DMS 273 (cell line): ENCODE measurements at regions not wholly inside any gene's neighbourhood (a gene's known extent, or its start where the extent isn't known, plus 50 kb on each side); places are given as distances from the start of the nearest gene placed in this dataset.
A peak's percentile ranks its signal among the peaks of the same experiment; 100 is the strongest.

Experiments used
- DNase-seq: peaks from one replicate; lab custom pipeline; 2025; ENCODE audit not compliant: unreplicated experiment; lab: John Stamatoyannopoulos, UW

- no peak for DNase-seq
These were observed 61.5 kb upstream of the WLS start for GRCh38 chr1:68293609-68294366.

- DNase-seq: no peak
These were observed 60.8 kb upstream of the WLS start for GRCh38 chr1:68293122-68293521.

GRCh38 chr1:68291688-68292384, 59.5 kb upstream of the WLS start:
- peak; percentile 11 for DNase-seq

GRCh38 chr1:68287241-68287640, 54.9 kb upstream of the WLS start:
- no peak for DNase-seq

GRCh38 chr1:68285046-68285445, 52.7 kb upstream of the WLS start:
- DNase-seq: no peak

- DNase-seq: peak; percentile 10
These were observed 49.8 kb upstream of the WLS start for GRCh38 chr1:68281946-68282615.
